ENCODE measurements at regions not wholly inside any gene's neighbourhood (a gene's known extent, or its start where the extent isn't known, plus 50 kb on each side); places are given as distances from the start of the nearest gene placed in this dataset.
"Not testable (repeated sequence)": the region's sequence is repeated elsewhere in the genome, so short reads cannot be mapped to it uniquely, and the experiment has no call there.

- FAIRE-seq (no peak), DNase-seq (ENCODE audit: insufficient read length, low spot score) (no peak)
- no peak for TF ChIP-seq POLR2A (IDR thresholded peaks at IDR 0.05; ENCODE audit: low read depth, low read length)
Measured at GRCh38 chr1:104072915-104073371, 323.2 kb downstream of the AMY1C start.

DNA sequence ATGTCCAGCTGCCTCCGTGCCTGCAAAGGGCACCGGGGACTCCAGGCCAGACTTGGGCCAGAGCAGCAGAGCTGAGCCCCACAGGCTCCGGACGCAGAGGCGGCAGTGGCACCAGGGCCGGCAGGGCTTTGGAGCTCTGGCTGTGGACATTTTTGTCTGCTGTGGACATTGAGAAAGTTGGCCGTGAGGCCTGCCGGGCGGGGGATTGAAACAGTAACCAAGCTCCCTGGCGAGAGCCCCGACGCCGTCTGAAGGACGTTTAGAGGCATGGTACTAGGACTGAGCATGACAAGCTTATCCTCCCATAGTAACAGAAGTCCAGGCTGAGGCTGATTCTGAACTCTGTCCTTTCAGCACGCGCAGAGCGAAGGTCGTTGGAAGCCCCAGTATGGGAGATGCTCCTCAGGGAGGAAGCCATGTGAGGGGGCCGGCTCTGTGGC is 323.8 kb downstream of the AMY1C start:
- FAIRE-seq (no peak), DNase-seq (ENCODE audit: insufficient read length, low spot score) (no peak)
- TF ChIP-seq POLR2A (IDR thresholded peaks at IDR 0.05; ENCODE audit: low read depth, low read length) = no peak

DNA sequence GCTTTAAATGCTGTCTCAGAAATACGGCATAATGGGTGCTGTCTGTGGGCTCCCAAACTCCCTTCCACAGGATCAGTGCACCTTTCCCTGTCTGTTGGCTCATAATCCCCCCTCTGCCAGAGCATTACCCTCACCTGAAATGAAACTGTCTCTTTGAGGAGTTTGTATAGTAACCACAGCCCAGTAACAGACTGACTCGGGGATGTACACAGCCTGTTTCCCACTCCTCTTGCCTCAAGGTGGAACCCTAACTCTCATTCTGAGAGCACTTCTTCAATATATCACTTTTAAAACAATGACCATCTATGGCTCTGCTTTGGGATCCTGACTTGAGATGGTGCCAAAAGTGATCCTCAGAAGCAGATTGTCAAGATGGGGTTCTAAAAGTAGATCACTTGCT is 332.5 kb downstream of the AMY1C start:
- FAIRE-seq (no peak), DNase-seq (ENCODE audit: insufficient read length, low spot score) (no peak)
- TF ChIP-seq POLR2A (IDR thresholded peaks at IDR 0.05; ENCODE audit: low read depth, low read length) = no peak

DNA sequence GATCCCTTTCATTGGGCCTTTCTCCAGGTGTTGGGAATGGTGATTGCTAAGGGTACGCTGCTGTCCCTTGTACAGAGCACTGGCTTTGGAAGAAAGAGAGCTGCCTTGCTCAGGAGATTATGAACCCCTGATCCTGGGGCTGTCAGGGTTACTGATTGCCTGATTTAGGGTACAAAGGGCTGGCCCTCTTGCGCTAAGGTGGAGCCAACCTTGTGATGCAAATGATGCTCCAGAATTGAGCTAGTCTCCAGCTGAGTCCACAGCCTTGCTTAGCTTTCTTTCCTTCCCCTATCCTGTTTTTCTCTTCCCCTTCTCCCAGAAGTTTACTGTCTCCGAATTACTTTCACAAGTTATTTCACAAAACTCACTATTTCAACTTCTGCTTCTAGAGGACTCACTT is 334.7 kb downstream of the AMY1C start:
- no peak for FAIRE-seq
- DNase-seq (ENCODE audit: insufficient read length, low spot score) = no peak
- no peak for TF ChIP-seq POLR2A (IDR thresholded peaks at IDR 0.05; ENCODE audit: low read depth, low read length)

DNA sequence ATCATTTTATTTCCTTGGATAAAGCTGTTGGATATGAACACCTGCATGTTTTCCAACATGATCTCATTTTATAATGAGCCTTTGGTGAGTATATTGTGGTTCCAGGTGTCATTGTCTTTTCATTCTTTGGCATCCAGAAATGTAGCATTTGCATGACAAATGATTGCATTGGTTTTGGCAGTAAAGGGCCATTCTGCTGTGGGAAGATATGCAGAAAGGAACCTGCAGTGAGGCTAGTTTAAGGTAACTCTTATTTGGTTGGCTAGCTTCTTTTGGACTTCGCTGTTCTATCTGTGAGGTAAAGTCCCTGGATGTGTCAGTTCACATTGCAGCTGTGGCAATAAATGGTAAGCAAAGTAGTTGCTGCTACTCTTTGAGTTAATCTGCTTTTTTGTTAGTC is 343.0 kb downstream of the AMY1C start:
- FAIRE-seq (no peak), DNase-seq (ENCODE audit: insufficient read length, low spot score) (no peak)
- TF ChIP-seq POLR2A (IDR thresholded peaks at IDR 0.05; ENCODE audit: low read depth, low read length) = no peak

GRCh38 chr1:104098837-104099236 is 349.1 kb downstream of the AMY1C start:
- no peak for TF ChIP-seq POLR2A (IDR thresholded peaks at IDR 0.05; ENCODE audit: low read depth, low read length)
- FAIRE-seq = no peak
- DNase-seq (ENCODE audit: insufficient read length, low spot score) = no peak

- FAIRE-seq (no peak), DNase-seq (ENCODE audit: insufficient read length, low spot score) (no peak)
- no peak for TF ChIP-seq POLR2A (IDR thresholded peaks at IDR 0.05; ENCODE audit: low read depth, low read length)
Measured at GRCh38 chr1:104100115-104100514, 350.4 kb downstream of the AMY1C start.

- FAIRE-seq = no peak
- TF ChIP-seq POLR2A (IDR thresholded peaks at IDR 0.05; ENCODE audit: low read depth, low read length) = no peak
- no peak for DNase-seq (ENCODE audit: insufficient read length, low spot score)
Measured at GRCh38 chr1:104105465-104105864, 355.8 kb downstream of the AMY1C start.

- FAIRE-seq = no peak
- TF ChIP-seq POLR2A (IDR thresholded peaks at IDR 0.05; ENCODE audit: low read depth, low read length) = no peak
- DNase-seq (ENCODE audit: insufficient read length, low spot score) = no peak
Measured at GRCh38 chr1:104120525-104120924, 370.8 kb downstream of the AMY1C start.

DNA sequence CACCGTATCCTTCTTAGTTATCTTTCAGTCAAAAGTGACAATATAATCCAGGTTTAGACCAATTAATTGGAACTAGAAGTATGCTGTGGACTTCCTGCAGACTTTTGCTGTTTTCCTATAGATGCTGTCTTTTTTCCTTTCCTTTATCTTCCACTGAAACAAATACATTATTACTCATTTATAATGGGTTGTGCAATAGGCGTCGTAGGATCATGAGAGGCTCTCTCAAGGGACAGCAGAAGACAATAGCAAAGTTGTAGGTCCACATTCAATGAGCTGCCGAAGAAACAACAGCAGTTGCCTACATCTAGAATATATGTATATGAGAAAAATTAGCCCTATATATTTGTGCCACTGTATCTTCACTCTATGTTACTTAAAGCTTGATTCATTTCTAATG is 371.6 kb downstream of the AMY1C start:
- DNase-seq (ENCODE audit: insufficient read length, low spot score) (no peak), FAIRE-seq (no peak)
- TF ChIP-seq POLR2A (IDR thresholded peaks at IDR 0.05; ENCODE audit: low read depth, low read length) = no peak

GRCh38 chr1:104125266-104125665 is 375.6 kb downstream of the AMY1C start:
- DNase-seq (ENCODE audit: insufficient read length, low spot score) (peak; percentile 3), FAIRE-seq (peak; percentile 15)
- TF ChIP-seq POLR2A (IDR thresholded peaks at IDR 0.05; ENCODE audit: low read depth, low read length) = no peak

DNA sequence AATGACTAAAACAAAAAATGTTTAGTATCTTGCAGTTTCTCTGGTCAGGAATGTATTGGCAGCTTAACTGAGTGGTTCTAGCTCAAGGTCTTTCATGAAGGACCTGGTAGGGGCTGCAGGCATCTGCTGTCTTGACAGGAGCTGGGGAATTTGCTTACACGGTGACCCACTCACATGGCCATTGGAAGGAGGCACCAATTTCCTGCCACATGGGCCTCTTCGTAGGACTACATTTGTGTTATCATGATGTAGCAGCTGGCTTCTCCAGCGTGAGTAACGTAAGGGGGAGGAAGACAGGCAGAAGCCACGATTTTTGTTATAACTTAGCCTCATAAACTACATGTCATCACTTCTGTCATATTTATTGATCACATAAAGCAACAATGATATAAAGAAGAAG is 376.3 kb downstream of the AMY1C start:
- TF ChIP-seq POLR2A (IDR thresholded peaks at IDR 0.05; ENCODE audit: low read depth, low read length) = no peak
- no peak for FAIRE-seq
- DNase-seq (ENCODE audit: insufficient read length, low spot score) = no peak

DNA sequence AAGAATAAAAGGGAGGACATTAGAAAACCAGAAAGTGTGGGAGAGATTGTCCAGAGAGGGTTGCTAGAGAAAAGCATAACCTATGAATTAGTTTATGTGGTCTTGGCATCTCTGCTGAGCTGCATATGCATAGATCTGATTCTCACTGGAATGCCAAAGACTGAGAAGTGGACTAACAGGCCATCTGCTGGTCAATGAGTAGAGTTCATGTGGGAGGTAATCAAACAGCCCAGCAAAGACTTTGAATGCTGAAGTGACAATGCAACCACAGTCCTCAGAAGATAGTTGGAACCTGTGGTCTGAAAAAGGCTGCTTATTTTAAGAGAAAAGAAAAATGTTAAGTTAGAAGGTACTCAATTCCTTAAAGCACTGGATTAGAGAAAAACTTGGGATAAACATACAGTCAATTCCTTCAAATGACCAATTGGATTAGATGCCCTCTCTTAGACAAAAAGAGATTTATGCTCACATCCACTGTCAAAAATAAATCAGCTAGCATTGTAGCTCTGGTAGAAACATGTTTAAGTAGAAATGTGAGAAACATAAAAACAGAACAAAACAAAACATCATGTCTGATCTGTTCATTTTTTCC is 382.8 kb downstream of the AMY1C start:
- FAIRE-seq (peak; percentile 98), DNase-seq (ENCODE audit: insufficient read length, low spot score) (peak; percentile 2)
- no peak for TF ChIP-seq POLR2A (IDR thresholded peaks at IDR 0.05; ENCODE audit: low read depth, low read length)

DNA sequence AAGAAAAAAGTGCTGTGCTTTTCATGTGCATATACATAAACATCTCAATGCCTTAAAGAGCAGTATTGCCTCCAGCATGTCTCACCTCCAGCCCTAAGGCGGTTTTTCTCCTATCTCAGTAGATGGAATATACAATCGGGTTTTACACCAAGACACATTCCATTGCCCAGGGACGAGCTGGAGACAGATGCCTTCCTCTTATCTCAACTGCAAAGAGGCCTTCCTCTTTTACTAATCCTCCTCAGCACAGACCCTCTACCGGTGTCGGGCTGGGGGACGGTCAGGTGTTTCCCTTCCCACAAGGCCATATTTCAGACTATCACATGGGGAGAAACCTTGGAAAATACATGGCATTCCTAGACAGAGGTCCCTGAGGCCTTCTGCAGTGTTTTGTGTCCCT is 385.3 kb downstream of the AMY1C start:
- DNase-seq (ENCODE audit: insufficient read length, low spot score); FAIRE-seq: not testable (repeated sequence)

- DNase-seq (ENCODE audit: insufficient read length, low spot score) = no peak
- no peak for TF ChIP-seq POLR2A (IDR thresholded peaks at IDR 0.05; ENCODE audit: low read depth, low read length)
- FAIRE-seq = no peak
Measured at GRCh38 chr1:104136621-104137020, 386.9 kb downstream of the AMY1C start.

- FAIRE-seq (no peak), DNase-seq (ENCODE audit: insufficient read length, low spot score) (no peak)
- TF ChIP-seq POLR2A (IDR thresholded peaks at IDR 0.05; ENCODE audit: low read depth, low read length) = no peak
Measured at GRCh38 chr1:104156738-104157137, 407.0 kb downstream of the AMY1C start.
